Eye (tissue), 1 donor: ENCODE measurements at regions not wholly inside any gene's neighbourhood (a gene's known extent, or its start where the extent isn't known, plus 50 kb on each side); places are given as distances from the start of the nearest gene placed in this dataset.

ENCODE experiments used
- DNase-seq: peaks from one replicate; pipeline ENCODE4 v3.0.0-alpha.2; 2015

DNA sequence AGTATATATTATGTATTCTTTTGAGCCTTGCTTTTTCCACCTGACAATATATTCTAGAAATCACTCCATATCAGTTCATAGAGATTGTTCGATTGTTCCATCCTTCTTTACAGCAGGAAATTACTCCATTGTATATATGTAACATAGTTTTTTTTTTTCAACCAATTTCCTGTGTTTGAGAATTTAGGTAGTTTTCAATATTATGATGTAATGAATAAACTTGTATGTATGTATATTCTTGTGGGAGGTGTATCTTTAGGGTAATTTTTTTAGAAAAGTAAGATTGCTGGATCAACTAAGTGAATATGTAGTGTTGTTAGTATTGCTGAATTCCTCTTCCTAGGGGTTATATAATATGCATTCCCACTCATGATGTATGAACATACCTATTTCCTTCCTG, 165.9 kb upstream of the PITX1 start:
- DNase-seq, result no peak

DNA sequence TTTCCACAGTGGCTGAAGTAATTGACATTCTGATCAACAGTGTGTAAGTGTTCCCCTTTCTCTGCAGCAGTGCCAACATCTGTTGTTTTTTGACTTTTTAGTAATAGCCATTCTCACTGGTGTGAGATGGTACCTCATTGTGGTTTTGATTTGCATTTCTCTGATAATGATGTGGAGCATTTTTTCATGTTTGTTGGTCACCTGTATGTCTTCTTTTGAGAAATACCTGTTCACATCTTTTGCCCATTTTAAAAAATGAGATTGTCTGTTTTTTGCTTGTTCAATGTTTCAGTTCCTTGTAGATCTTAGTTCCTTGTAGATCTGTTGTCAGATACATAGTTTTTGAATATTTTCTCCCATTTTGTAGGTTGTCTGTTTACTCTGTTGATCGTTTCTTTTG, 162.5 kb upstream of the PITX1 start:
- DNase-seq, result no peak

DNA sequence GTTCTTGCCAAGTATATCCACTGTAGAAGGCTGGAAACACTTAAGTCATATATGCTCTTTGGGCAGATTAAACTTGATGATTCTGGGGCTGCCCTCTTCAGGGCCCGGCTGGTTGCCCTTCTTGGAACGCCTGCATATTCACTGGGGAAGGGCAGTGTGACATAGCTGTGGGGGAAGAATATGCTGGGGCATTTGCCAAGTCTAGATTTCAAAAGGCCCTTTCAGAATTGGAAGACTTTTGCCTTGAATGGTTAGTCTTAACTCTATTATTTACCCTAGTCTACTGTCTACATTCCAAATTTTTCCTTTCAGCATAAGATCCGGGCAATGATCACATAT, 161.2 kb upstream of the PITX1 start:
- DNase-seq, result no peak

DNA sequence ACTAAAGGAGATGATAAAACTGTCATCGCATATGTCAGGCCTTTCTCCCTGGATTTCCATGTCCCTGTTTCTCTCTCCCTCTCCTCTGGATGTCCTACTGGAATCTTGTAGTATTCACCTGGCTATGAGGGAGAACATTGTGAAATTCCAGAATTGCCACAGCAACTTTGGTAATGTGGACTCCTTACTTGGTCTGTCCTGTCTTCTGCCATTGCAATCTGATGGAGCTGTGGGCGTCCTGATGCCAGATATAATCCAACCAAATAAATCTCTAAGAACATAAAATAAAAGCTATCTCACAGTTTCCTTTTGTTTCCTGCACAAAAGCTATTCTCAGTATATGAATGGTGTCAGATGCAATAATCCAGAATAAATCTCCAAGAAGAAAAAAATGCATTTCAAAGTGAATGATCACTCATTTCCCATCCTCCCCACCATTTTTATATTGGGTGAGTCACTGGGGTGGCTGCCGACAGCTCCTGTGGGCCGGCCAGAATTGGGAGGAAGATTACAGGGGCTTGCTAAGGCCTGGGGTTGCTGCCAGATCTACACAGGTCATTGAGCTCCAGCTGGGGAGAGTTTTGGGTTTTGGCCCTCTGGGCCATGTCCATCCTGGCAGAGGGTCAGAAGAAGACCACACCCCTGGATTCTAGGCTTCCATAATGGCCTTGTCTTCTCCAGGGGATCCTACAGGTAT, 160.7 kb upstream of the PITX1 start:
- DNase-seq, result no peak

DNA sequence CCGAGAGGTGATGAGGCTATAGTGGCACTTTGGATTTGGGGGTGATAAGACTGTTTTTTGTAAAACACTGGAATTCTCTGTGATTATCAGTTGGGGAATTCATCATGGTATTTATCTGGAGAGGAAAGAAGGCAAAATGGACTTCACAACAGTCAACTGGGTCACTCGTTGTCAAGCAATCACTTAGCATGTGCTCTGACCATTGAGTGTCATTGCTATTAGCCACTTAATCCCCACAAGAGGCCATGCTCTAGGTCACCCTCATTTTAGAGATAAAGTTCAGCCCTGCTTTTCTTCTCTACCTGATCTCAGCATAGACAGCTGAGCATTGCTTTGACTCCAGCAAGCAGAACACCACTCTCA, 160.1 kb upstream of the PITX1 start:
- DNase-seq, result no peak

DNA sequence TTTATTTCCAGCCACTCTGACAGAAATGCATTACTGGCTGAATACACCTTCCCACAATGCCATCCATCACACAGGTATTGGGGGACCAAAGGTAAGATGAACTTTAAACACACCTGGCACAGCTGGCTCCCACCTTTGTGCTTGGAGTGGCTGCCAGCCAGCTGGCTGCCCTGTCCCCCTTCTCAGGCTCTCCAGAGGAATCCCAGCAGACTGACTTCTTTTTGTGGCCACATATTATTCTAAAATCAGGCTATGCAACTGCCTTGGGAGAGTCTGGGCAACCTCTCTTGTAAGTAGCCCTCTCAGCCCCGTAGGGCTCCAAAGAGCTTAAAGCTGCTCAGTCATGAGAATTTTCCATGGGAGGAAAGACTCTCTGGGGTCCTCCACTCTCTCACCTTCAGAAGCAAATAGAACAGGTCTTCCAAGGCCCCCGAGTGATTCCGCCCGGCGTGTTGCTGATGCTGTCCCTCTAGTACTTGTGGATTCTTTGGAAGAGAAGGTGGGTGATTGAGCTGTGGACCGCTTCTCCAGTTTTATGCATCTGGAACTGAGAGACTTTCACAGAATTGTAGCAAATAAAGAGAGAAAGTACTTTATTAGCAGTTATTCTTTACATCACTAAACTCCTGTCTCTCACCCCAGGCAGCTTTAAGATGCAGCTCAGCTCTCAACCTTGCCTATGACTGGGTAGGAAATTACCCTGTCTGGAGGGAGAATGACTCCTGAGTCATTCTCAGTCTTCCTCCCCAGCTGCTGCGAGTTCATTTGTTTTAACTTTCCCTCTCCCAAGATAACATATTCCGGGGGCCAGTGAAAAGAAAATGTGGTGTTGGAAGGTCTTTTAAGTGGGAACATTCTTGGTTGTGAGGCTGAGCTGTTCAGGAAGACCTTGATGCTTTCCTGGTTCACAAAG, 159.4 kb upstream of the PITX1 start:
- no peak for DNase-seq

DNA sequence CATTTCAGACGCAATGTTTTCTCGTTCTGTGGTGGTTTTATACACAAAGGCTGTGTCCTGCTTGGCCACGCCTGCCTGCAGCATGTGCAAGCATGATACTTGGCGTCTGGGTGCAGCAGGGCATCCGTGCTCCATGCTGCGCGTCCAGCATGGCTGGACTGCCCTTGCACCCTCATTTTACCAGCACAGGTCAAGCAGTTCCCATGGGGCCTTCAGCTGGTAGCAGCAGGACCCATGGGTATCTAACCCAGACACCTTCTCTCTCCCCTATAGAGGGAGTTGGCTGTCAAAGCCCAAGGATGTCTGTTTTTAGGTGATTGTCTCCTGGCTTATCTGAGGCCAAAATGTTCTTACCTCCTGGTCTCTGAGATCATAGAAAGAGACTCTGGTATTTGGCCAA, 158.3 kb upstream of the PITX1 start:
- DNase-seq, result no peak

DNA sequence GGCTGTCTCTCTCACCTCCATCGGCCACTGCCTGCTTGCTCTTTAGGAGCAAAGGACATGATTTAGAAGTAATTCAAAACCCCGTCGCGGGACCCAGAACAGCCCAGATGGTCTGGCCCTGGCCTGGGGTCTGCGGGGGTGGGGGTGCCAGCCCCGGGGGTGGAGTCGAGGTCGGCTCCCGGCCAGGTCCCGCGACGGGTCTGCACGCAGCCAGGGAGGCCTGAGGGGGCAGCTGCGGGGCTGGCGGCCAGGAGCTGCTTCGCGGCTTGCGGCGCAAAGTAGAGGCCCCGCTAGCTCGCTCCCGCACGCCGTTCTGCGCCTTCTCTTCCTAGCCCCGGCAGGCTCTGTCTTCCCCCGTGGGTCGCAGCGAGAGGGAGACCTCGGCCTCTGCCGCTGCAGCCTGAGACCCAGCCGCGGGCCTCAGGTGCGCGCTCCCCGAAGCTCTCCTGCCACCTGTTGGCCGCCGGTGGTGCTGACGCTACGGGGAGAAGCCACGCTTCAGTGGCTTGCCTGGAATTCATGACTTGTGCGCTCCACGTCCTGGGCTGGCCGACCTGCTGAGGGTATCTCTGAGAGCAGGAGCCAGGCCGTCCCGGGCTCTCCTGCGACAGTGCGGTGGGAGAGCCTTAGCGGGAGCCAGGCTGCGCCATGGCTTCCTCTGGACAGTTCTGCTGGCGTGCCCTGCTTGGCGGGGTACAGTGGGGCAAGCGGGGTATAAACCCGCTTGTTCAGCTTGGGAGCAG, 157.2 kb upstream of the PITX1 start:
- DNase-seq, result peak; percentile 93

DNA sequence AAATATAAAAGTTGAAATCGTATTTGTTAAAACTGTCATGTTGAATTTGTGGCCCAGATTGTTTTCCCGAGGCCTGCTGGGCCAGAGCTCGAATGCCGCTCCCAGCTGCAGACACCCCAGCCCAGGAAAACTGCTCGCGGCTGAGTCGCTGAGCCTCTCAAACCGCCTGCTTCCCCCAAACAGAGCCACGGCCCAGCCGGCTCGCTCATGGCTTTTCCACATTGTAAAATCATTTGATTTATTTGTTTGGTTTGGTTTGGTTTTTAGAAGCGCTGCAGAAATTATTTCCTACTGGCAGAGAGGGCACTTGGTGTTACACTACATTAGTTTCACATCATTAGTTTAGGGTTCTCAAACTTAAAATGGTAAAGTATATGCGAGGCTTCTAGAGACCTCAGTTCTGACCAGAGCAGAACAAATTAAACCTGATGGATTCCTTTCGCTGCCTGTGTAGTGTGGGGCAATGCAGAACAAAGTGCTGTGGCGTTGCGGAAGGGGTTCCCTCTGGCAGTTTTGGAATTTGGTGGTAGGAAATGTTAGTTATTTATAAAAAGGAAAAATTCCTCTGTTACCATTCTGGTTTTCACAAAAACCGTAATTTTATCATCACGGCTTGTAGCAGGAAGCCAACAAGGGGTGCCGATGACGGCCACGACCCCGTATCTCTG, 156.5 kb upstream of the PITX1 start:
- DNase-seq, result peak; percentile 73

DNA sequence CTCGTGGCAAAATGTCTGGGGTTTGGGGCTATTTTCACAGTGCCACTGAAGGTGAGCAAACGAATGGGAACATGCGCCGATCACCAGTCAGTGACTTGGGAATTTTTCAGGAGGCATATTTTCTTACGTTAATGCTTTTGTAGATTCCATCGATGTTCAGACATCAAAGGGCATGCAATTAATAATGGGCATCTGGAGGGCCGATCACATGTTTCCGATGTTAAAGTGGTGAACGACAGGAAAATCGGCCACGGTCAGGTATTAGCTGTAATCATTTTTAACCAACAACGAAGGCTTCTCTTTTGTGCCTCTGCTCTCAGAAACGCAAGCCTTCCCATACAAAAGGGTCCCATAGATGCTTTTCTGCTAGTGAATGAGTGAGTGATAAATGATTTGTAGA, 155.0 kb upstream of the PITX1 start:
- DNase-seq, result no peak

DNA sequence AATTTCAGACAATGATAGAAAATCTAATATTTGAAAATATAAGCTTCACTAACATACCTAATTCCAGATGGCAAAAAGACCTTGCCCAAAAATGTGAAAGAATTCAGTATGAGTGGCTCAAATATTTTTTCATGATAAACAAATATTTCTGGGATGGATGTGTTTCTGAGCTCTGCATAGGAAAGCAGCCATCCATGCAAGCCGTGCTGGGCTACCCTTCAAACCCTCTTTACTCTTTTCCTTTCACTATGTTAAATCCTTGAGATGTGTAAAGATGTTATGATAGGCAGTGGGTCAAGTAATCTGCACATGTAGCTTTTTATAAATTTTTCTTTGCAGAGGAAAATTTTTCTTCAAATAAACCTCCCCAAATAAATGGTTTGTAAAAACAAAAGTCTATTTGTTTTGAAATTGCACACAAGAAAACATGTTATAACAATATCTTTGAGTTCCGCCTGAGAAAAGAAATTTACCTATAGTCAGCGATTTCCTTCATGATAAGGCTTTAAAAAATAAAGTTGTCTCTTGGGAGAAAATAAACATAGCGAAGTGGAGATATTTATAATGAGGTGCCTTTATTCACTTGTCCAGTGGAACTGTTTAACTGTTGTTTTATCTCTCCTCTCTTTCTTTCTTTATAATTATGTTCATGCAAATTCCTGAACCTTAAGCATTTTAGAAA, 154.3 kb upstream of the PITX1 start:
- DNase-seq, result no peak

DNA sequence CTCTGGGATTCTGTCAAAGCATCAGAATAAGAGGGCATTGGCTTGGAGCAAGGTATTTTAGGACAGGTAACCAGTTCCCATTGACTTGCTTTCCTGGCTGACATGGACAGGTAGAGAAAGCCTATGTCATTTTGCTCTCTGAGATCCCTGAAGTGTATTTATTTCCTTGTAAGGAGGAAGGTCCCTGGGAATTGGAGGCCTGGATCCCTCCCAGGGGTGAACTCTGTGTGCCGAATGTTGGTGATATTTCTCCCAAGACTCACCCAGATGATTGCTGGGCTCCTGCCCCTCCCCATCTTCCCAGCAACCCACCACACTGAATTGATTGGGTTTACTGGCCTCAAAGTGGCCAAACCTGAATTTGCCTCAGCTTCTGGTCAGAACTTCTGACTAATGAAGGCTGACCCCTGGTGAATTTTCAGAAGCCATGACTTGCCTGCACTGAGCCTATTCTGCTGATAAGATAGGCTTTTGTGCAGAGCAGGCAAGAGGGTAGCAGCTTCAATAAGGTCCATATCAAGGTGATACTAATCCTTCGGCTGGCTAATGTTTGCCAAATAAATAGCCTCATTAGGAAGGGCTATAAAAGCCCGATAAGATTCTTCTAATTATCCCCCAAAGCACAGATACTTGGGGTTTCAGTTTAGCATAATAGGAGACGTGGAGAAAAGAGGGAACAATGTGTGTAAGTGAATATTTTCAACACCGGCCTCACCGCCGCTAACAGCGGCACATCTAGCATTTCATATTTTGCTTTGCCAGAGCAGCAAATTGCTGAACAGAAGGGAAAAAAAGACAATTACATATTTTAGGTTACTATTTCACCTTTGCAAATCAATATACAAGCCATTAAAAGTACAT, 152.9 kb upstream of the PITX1 start:
- no peak for DNase-seq

DNA sequence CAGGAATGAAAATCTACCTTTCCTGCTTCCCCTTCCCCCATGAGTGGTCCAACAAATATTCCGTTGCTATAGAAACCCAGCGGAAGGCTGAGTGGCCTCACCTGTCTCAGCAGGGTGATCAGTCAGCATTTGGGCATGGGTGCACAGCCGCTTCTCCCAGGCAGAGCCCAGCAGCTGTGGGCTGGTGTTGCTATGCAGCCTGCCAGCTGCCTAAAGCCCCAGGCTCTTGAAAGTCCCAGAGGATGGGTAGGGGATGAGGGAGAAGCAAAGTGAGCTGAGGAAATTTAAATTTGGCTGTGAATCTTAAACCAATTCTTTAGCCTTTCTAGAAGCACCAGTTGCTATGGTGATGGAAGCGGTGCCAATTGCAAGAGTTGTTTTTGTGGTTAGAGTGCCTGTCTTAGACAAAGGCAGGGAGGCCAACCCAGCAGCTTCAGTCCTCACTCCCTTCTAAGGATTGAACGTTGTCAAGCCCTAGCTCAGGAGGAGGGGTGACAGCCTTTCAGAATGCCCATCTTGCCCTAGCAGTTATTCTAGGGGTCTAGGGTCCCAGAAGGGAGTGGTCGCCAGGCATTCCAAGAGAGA, 151.5 kb upstream of the PITX1 start:
- DNase-seq, result peak; percentile 68

DNA sequence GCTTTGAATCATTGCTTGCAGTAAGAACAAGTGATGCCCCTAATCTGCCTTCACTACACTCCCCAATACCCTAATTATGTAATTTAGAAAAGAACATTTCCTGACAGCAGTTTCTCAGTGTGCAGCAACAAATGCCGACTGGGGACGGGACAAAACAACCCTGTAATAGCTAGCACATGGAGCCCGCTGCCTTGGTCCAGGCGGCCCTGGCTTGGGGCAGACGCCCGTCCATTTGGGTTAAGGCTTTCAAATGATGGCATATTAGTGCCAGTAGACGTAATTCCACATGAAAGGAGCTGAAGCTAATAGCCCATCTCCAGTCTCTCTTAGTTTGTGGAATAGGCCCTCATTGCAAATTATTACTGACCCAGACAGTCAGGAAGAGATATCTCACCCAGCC, 150.6 kb upstream of the PITX1 start:
- DNase-seq, result no peak

DNA sequence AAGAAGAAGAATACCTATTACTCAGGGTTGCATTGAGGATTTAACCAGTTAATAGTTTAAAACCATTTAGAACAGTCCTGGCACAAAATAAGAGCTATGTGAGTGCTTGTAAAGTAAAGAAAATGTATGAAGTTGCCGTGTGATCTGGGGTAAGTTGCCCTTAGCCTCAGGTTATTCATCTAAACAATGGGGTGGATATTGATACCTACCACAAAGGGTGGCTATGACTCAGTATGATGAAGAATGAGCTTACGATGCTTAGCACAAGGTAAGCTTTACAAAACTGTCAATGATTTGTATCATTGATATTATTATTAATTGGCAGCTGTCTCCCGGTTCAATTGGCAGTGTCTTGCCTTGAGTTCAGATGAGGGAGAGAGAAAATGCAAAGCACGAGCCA, 149.4 kb upstream of the PITX1 start:
- no peak for DNase-seq

DNA sequence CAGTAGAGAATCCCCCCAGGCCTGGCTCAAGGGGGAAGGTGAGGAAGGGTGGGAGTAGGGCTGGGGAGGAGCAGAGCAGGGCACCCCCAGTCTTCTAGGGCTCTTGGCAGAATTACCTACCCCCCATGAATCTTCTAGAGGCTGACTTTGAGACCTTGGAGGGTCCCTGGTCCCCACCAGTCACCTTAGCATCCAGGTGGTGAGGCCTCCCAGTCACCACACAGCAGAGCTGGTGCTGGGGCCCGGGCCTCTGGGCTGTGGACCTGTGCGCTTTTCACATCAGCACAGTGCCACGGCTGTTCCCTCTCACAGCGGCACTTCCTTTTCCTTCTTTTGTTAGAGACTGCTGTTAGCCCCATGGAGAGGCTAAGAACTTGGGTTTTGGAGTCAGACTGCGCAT, 148.6 kb upstream of the PITX1 start:
- DNase-seq, result no peak

DNA sequence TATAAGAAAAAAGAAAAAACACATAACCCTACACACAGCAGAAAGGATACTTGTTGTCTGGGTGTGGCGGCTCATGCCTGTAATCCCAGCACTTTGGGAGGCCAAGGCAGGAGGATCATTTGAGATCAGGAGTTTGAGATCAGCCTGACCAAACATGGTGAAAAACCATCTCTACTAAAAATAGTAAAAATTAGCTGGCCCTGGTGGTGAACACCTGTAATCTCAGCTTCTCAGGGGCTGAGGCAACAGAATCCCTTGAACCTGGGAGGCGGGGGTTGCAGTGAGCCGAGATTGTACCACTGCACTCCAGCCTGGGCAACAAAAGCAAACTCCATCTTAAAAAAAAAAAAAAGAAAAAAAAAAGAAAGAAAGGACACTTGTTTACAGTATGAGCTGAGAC, 147.6 kb upstream of the PITX1 start:
- no peak for DNase-seq

DNA sequence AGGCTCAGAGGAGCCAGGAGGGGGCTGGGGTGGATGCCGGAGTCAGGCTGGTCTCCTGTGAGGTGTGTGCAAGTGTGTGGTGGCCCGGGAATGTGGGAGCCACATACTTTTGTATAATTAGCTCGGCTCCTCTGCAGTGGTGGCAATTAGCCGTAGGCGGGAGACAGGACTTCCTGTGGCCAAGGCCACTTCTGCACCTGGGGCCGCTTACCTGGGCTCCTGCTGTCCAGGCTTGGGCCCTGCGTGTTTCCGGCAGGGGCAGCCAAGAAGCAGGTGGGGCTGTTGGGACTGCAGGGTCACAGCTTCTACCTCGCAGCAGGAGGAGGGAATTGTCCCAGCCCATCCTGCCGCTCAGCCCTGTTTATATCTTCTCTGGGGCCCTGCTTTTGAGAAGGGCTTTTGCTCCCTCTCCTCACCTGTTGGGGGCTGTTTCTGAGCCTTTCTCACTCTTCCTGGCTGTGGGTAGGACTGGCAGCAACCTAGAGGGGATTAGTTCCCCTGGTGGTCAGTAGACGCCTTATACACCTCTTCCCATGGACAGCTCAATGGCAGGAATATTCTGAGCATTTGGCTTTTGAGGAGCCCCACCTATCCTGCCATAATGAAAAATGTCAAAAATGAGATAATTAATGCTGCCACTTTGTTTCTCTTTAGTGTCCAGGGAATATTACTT, 145.4 kb upstream of the PITX1 start:
- no peak for DNase-seq

DNA sequence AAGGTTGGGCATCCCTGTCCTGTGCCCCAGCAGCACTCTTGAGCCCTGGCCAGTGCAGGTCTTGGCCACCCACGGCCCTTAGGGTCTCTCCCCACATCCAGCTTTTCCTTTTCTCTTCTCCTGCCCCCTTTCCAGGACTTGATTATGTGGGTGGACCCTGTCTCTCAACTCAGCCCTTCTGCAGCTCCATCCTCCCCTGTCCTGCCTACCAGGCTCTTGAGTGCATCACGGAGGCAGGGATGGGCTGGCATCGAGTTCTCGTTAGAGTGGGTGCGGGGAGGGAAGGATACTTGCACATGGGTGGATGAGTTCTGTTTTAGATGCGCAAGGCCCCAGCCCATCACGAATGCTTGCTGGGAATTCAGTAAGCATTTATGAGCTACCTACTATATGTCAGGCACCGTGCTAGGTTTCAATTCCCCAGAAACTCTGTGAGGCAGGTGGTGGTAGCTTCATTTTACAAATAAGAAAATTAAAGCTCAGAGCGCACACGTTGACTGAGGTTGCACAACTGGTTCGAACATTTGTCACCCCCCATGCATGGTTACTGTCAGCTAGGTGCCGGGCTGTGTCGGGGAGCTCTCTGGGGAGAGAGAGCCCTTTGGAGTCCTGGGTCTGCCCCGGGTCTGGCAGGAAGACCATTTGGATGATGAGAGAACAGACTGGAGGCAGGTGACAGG, 144.6 kb upstream of the PITX1 start:
- no peak for DNase-seq

DNA sequence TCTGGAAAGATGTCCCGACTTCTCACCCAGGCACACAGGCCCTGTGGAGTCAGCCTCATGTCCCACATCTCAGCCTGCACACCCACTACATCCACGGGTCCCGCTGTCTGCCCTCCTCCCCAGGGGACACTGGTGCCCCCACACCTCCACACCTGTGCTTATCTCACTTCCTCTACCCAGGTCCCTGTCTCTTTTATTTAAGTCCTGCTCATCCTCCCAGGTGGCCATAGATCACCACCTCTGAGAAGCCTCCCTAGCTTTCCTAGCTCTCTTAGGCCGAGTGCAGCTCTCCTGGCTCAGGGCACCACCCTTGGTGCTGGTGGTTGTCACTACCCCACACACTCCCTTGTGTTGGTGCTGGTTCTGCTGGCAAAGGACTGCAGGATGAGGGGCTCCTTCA, 143.6 kb upstream of the PITX1 start:
- no peak for DNase-seq
